Posterior vena cava (tissue), 2 donors: ENCODE measurements at regions not wholly inside any gene's neighbourhood (a gene's known extent, or its start where the extent isn't known, plus 50 kb on each side); places are given as distances from the start of the nearest gene placed in this dataset.

Experiments used
- DNase-seq: peaks from one replicate; pipeline ENCODE4 v3.0.0-alpha.2; 2020; ENCODE audit warnings: low spot score
- intact Hi-C, 2 donors: fragments of 100-400 bp; cut with DNase I; formaldehyde crosslinking; loops; one replicate each; pipeline versions ENCODE4 v1.14.1 to v1.14.2; 2022 to 2023
- donor health status: DM: yes; HTN: yes; CAD: no.
- donor health status: DM: yes; HTN: yes; CAD: no.

DNA sequence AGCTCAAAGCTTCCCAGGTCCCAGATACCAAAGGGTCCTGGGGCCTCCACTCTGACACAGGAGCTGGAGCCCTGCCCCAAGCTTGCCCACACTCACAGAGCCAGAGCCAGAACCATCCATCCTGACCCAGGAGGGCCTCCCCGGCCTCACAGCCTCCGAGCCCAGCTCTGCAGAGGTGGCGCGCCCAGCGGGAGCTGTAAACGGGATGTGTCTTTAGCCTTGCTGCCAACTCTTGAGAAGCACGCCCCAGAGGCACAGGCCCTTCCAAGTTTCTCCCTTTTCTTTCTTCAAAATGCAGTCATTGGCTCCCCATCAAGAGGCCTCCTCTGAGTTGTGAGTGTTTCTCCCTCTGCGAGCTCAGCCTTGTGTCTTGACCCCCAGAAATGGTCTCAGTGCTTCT is 75.0 kb downstream of the PDGFA start:
- intact Hi-C loops = loop anchor here in 1 of 2 donors (5.0 kb wide), 1 partner anchor 48 kb away; no protein-coding TSS in a partner anchor
- no peak for DNase-seq

DNA sequence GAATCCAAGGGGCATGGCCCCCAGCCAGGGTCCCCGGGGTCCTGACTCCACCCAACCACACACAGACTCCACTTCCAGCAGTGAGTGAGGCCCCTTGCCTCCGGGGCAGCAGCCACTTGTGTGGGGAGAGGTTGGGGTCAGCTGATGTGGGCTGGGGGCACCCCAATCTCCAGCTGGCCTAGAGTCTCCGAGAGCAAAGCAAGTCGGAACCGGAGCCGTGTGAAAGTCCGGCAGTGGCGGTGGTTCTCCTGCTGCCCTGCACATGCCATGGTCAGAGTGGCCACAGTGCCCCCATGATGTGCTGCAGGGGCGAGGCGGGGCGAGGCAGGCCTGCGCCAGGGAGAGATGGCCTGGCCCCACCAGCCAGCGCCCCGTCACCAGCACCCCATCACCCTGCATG is 74.6 kb downstream of the PDGFA start:
- intact Hi-C loops = no loop called here
- DNase-seq = no peak

DNA sequence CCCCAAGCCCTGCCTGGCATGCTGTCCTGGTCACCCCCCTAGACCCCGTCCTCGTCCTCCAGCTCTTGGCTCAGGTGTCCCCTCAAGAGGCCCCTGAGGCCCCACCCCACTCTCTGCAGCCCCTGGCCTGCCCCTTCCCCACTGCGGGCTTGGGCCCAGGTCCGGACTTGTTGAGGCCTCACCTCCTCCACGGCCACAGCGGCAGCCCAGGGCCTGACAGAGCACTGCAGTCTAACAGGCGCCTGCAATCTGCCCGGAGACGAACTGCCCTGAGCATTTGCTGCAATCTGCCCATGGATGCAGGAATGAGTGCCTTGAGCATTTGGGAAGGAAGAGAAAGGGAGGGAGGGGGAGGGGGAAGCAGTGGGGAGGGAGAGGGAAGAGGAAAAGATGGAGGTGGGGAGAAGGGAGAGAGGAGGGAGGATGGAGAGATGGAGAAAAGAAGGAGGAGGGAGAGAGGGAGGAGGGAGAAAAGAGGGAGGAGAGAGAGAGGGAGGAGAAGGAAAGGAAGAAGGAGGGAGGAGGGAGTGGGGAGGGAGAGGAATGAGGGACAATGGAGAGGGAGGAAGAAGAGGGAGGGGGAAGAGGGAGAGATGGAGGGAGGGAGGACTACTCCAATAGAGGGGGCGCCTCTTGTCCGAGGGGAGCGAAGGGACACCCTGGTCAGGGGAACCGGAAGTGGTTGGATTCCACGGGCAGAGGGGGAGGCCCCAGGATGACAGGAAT is 73.9 kb downstream of the PDGFA start:
- no peak for DNase-seq
- intact Hi-C loops = no loop called here

DNA sequence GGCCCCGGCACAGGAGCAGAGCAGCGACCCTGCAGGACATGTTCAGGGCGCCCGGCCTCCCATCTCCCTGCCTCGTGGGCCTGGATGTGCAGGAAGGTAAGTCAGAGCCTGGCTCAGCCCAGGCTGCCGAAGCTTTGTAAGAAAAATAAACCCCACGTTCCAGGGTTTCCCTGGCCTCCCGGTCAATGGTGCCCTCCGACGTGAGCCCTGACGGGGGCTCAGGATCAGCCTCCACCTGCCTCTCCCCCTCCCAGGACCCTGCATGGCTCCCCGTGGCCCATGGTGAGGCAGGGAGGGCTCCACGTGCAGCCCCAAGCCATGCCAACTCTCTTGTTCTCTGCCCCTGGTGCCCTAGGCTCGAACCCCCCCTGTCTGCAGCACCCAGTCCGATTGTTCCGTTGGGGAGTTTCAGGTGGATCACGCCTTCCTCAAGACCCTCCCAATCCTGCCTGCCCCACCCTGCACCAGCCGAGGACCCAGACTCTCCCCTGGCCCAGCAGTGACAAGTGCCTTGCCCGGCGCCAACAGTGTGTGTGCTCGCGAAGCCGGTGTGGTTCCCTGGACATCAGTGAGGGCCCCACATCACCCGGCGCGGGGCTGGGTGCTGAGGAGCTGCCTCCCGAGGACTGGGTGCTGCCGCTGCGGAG is 73.2 kb downstream of the PDGFA start:
- no peak for DNase-seq
- intact Hi-C loops = no loop called here
